ENCODE measurements at regions not wholly inside any gene's neighbourhood (a gene's known extent, or its start where the extent isn't known, plus 50 kb on each side); places are given as distances from the start of the nearest gene placed in this dataset.

DNA sequence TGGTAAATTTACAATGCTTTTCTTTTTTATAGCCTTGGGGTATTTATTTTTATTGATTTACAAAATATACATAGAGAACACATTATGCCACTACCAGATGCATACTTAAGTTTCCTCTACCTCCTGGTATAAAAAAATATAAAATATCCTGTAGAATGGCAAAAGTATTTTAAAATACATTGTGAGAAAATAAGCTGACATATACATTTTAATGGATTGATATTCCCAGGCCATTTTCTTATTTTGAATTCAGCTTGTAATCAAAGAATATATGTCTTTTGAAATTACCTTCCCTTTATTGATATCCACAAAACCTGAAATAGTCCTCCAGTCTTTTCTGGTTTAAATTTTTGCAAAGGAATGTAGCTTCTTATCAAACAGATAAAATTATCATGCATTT is 923.9 kb downstream of the CDH18 start:
- no peak for TF ChIP-seq EZH2phosphoT487 (IDR thresholded peaks at IDR 0.05; ENCODE audit: borderline replicate concordance, low read length)
- TF ChIP-seq, protein P1, sequence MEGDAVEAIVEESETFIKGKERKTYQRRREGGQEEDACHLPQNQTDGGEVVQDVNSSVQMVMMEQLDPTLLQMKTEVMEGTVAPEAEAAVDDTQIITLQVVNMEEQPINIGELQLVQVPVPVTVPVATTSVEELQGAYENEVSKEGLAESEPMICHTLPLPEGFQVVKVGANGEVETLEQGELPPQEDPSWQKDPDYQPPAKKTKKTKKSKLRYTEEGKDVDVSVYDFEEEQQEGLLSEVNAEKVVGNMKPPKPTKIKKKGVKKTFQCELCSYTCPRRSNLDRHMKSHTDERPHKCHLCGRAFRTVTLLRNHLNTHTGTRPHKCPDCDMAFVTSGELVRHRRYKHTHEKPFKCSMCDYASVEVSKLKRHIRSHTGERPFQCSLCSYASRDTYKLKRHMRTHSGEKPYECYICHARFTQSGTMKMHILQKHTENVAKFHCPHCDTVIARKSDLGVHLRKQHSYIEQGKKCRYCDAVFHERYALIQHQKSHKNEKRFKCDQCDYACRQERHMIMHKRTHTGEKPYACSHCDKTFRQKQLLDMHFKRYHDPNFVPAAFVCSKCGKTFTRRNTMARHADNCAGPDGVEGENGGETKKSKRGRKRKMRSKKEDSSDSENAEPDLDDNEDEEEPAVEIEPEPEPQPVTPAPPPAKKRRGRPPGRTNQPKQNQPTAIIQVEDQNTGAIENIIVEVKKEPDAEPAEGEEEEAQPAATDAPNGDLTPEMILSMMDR (IDR thresholded peaks at IDR 0.05; ENCODE audit: low read depth, low read length, poor library complexity, severe bottlenecking), result no peak
